NCI-H187 treated with DMSO at 0.1 percent for 48 hours (cell line): ENCODE measurements at regions not wholly inside any gene's neighbourhood (a gene's known extent, or its start where the extent isn't known, plus 50 kb on each side); places are given as distances from the start of the nearest gene placed in this dataset.

Experiments
- DNase-seq: peaks from one replicate; lab custom pipeline; 2025; lab: John Stamatoyannopoulos, UW

- no peak for DNase-seq
These were observed 147.9 kb downstream of the PTCSC3 start for GRCh38 chr14:36028665-36029064.

GRCh38 chr14:36028218-36028617, 148.3 kb downstream of the PTCSC3 start:
- DNase-seq: no peak

- no peak for DNase-seq
These were observed 149.2 kb downstream of the PTCSC3 start for GRCh38 chr14:36027354-36027753.

GRCh38 chr14:36022765-36023410, 153.6 kb downstream of the PTCSC3 start:
- DNase-seq: no peak

GRCh38 chr14:36021591-36022320, 154.8 kb downstream of the PTCSC3 start:
- DNase-seq: no peak

- no peak for DNase-seq
These were observed 155.5 kb downstream of the PTCSC3 start for GRCh38 chr14:36021030-36021422.

GRCh38 chr14:36020120-36021029, 156.1 kb downstream of the PTCSC3 start:
- DNase-seq: no peak

GRCh38 chr14:36019126-36019525, 157.4 kb downstream of the PTCSC3 start:
- no peak for DNase-seq

- no peak for DNase-seq
These were observed 162.3 kb downstream of the PTCSC3 start for GRCh38 chr14:36014236-36014635.

- DNase-seq: no peak
These were observed 163.0 kb downstream of the PTCSC3 start for GRCh38 chr14:36013483-36013882.

GRCh38 chr14:36012621-36013020, 163.9 kb downstream of the PTCSC3 start:
- no peak for DNase-seq

- no peak for DNase-seq
These were observed 166.9 kb downstream of the PTCSC3 start for GRCh38 chr14:36009643-36010042.

GRCh38 chr14:36006623-36007022, 169.9 kb downstream of the PTCSC3 start:
- no peak for DNase-seq

- DNase-seq: no peak
These were observed 170.9 kb downstream of the PTCSC3 start for GRCh38 chr14:36005670-36006069.

- DNase-seq: no peak
These were observed 174.6 kb downstream of the PTCSC3 start for GRCh38 chr14:36001936-36002335.

GRCh38 chr14:35999294-35999693, 173.2 kb downstream of the BRMS1L start:
- no peak for DNase-seq

GRCh38 chr14:35998303-35998702, 172.2 kb downstream of the BRMS1L start:
- no peak for DNase-seq

- no peak for DNase-seq
These were observed 167.5 kb downstream of the BRMS1L start for GRCh38 chr14:35993684-35993960.

GRCh38 chr14:35992816-35993683, 166.9 kb downstream of the BRMS1L start:
- peak; percentile 58 for DNase-seq

GRCh38 chr14:35991356-35991755, 165.2 kb downstream of the BRMS1L start:
- no peak for DNase-seq

GRCh38 chr14:35989736-35990135, 163.6 kb downstream of the BRMS1L start:
- DNase-seq: no peak
